A549 (cell line): ENCODE measurements at regions not wholly inside any gene's neighbourhood (a gene's known extent, or its start where the extent isn't known, plus 50 kb on each side); places are given as distances from the start of the nearest gene placed in this dataset.

ENCODE experiments used
- ATAC-seq, 2 experiments: fragments of 200-7000 bp in 1 of 2; fragments of >200 bp in 1 of 2; cut with Nextera tagmentation in 1 of 2; cut with Tn5 transposase in 1 of 2; 3 replicates each; pipeline versions ENCODE4 v1.8.0 to v1.9.1; 2018 to 2020; ENCODE audit warnings: mild to moderate bottlenecking in 1 of 2, moderate library complexity in 1 of 2
- CTCF ChIA-PET: fragments of 300-600 bp; sonication (Branson Sonifier 250); formaldehyde crosslinking; extraction: SDS; loops from one replicate; lab custom pipeline; 2021; ENCODE audit warnings: antibody characterized with exemption, inconsistent platforms; lab: Yijun Ruan, JAX
- POLR2A ChIA-PET: fragments of 350-600 bp; formaldehyde crosslinking; extraction: SDS; loops from one replicate; lab custom pipeline; 2021; ENCODE audit warnings: antibody characterized with exemption, inconsistent platforms; lab: Yijun Ruan, JAX
- DNase-seq, 2 experiments: peaks; one replicate each; pipeline versions ENCODE4 v3.0.0 to v3.0.0-alpha.2; 2011 to 2016; ENCODE audit warnings: low read depth in 1 of 2, low spot score in 1 of 2
- FAIRE-seq: peaks from 2 replicates; lab custom pipeline; 2011; peaks lifted over from hg19 to GRCh38; lab: Jason Lieb, UNC
- H3K27ac ChIP-seq, 2 experiments: fragments of >200 bp; sonication (Bioruptor Twin); formaldehyde crosslinking; 3 replicates each; pipeline ENCODE4 v1.5.1; 2016 to 2017
- H3K4me1 ChIP-seq: fragments of >200 bp; sonication (Bioruptor Twin); formaldehyde crosslinking; 3 replicates; pipeline ENCODE4 v1.6.1; 2016
- H3K4me2 ChIP-seq: fragments of >200 bp; sonication (Bioruptor Twin); formaldehyde crosslinking; 3 replicates; pipeline ENCODE4 v1.6.1; 2016
- H3K4me3 ChIP-seq: fragments of >200 bp; sonication (Bioruptor Twin); formaldehyde crosslinking; 3 replicates; pipeline ENCODE4 v1.5.1; 2016
- H3K9me3 ChIP-seq: fragments of >200 bp; sonication (Bioruptor Twin); formaldehyde crosslinking; 3 replicates; pipeline ENCODE4 v1.6.1; 2016
- CBX8 ChIP-seq: fragments of 200-600 bp; sonication (generic); IDR thresholded peaks from 2 replicates; pipeline ENCODE4 v1.6.1; 2016
- CEBPB ChIP-seq, 2 experiments: fragments of >200 bp in 1 of 2; sonication (Bioruptor Twin) in 1 of 2; formaldehyde crosslinking in 1 of 2; IDR thresholded peaks; 2 replicates each; pipeline ENCODE4 v1.6.1; 2012 to 2016
- CTCF ChIP-seq: fragments of >200 bp; sonication (Bioruptor Twin); formaldehyde crosslinking; IDR thresholded peaks from 3 replicates; pipeline ENCODE4 v1.5.1; 2016
- EHMT2 ChIP-seq: fragments of 200-600 bp; sonication (generic); IDR thresholded peaks from 2 replicates; pipeline ENCODE4 v1.6.1; 2016; ENCODE audit warnings: antibody characterized with exemption, low read depth, mild to moderate bottlenecking, moderate library complexity
- ELK1 ChIP-seq: fragments of 150-350 bp; IDR thresholded peaks from 2 replicates; pipeline ENCODE4 v1.6.1; 2014; ENCODE audit warnings: low read depth, mild to moderate bottlenecking, low read length
- ESRRA ChIP-seq: fragments of 150-350 bp; IDR thresholded peaks from 2 replicates; pipeline ENCODE4 v1.6.1; 2014; ENCODE audit warnings: mild to moderate bottlenecking, low read length, borderline replicate concordance
- FOSB ChIP-seq: fragments of 250-450 bp; sonication (Bioruptor Pico); IDR thresholded peaks from 2 replicates; pipeline ENCODE4 v1.5.0; 2020; ENCODE audit warnings: mild to moderate bottlenecking, moderate library complexity
- FOSL2 ChIP-seq, 2 experiments: fragments of 450-650 bp in 1 of 2; fragments of >200 bp in 1 of 2; sonication (Bioruptor Twin) in 1 of 2; formaldehyde crosslinking; IDR thresholded peaks; 2 replicates each; pipeline versions ENCODE4 v1.5.0 to v1.6.1; 2016 to 2020; ENCODE audit warnings: mild to moderate bottlenecking in 1 of 2, moderate library complexity in 1 of 2
- HDAC2 ChIP-seq: fragments of 200-600 bp; sonication (generic); IDR thresholded peaks from 2 replicates; pipeline ENCODE4 v1.6.1; 2016
- HOXA7 ChIP-seq: fragments of 250-450 bp; sonication (Bioruptor Pico); IDR thresholded peaks from 2 replicates; pipeline ENCODE4 v1.5.0; 2020; ENCODE audit warnings: mild to moderate bottlenecking, moderate library complexity
- KDM1A ChIP-seq: fragments of 200-600 bp; sonication (generic); IDR thresholded peaks from 2 replicates; pipeline ENCODE4 v1.6.1; 2016; ENCODE audit warnings: low read depth, mild to moderate bottlenecking
- KDM5A ChIP-seq: fragments of 200-600 bp; sonication (generic); IDR thresholded peaks from 2 replicates; pipeline ENCODE4 v1.6.1; 2016; ENCODE audit warnings: antibody characterized with exemption, mild to moderate bottlenecking
- NR3C1 ChIP-seq: fragments of >200 bp; sonication (Bioruptor Twin); formaldehyde crosslinking; IDR thresholded peaks from 3 replicates; pipeline ENCODE4 v1.6.1; 2017
- POLR2AphosphoS2 ChIP-seq: conservative IDR thresholded peaks from 2 replicates; pipeline ENCODE4 v1.6.1; 2012; ENCODE audit warnings: low read length, improper control_type of control experiment, inconsistent platforms
- RAD21 ChIP-seq, 2 experiments: fragments of >200 bp in 1 of 2; sonication (Bioruptor Twin) in 1 of 2; formaldehyde crosslinking in 1 of 2; IDR thresholded peaks in 1 of 2; conservative IDR thresholded peaks in 1 of 2; 2 replicates in 1 of 2; 3 replicates in 1 of 2; pipeline ENCODE4 v1.6.1; 2012 to 2018; ENCODE audit warnings: inconsistent platforms in 1 of 2
- RCOR1 ChIP-seq: fragments of 150-350 bp; IDR thresholded peaks from 2 replicates; pipeline ENCODE4 v1.6.1; 2014; ENCODE audit warnings: antibody characterized with exemption, low read length, low read depth
- SMC3 ChIP-seq: fragments of >200 bp; sonication (Bioruptor Twin); formaldehyde crosslinking; IDR thresholded peaks from 3 replicates; pipeline ENCODE4 v1.6.1; 2018; ENCODE audit warnings: inconsistent platforms
- ZC3H11A ChIP-seq: fragments of 450-650 bp; IDR thresholded peaks from 2 replicates; pipeline ENCODE4 v1.6.1; 2014; ENCODE audit warnings: antibody characterized with exemption, mild to moderate bottlenecking
- ZSCAN20 ChIP-seq: fragments of 250-450 bp; sonication (Bioruptor Pico); IDR thresholded peaks from 2 replicates; pipeline ENCODE4 v1.8.0; 2022; ENCODE audit warnings: mild to moderate bottlenecking, moderate library complexity
- WGBS: methylation state at CpG from one replicate; pipeline ENCODE4 v1.1.6; 2017; ENCODE audit errors: missing lambda C conversion rate; 5-methylcytosine and 5-hydroxymethylcytosine counted together

GRCh38 chr4:126465341-126465740, 1150.6 kb downstream of the FAT4 start:
- H3K4me3 ChIP-seq = no peak overlapping the region
- no peaks in the 10 kb centered on the region for H3K4me1 ChIP-seq
- ChIA-PET POLR2A (no interaction called here), CTCF (no interaction called here)
- TF ChIP-seq FOSL2 (IDR thresholded peaks at IDR 0.05) = no peak
- TF ChIP-seq FOSL2 (CRISPR knock-in tag; IDR thresholded peaks at IDR 0.05) = no peak
- no peak for TF ChIP-seq ELK1
- no peak for TF ChIP-seq CEBPB (IDR thresholded peaks at IDR 0.05)
- TF ChIP-seq RCOR1 = no peak
- no peak for TF ChIP-seq KDM1A
- TF ChIP-seq HDAC2 = no peak
- TF ChIP-seq CTCF = no peak
- H3K4me2 ChIP-seq = no peak overlapping the region
- no peak overlapping the region for H3K27ac ChIP-seq
- H3K9me3 ChIP-seq = no peaks in the 10 kb centered on the region
- 0% methylated on average over 1 of the region's 1 CpG for WGBS
- ATAC-seq (no peak), DNase-seq (no peak), FAIRE-seq (no peak)

- Histone ChIP-seq H3K9me3 (no peaks in the 10 kb centered on the region), H3K4me2 (no peak overlapping the region), H3K4me1 (no peaks in the 10 kb centered on the region), H3K4me3 (no peak overlapping the region), H3K27ac (no peak overlapping the region)
- 14% methylated on average over 2 of the region's 2 CpGs for WGBS
- no peak for FAIRE-seq
- no peak for ATAC-seq
- DNase-seq = no peak
- ChIA-PET POLR2A (no interaction called here), CTCF (no interaction called here)
- TF ChIP-seq NR3C1 = no peak
- no peak for TF ChIP-seq KDM5A
- no peak for TF ChIP-seq CBX8
- TF ChIP-seq HOXA7 (CRISPR knock-in tag) = no peak
- no peak for TF ChIP-seq ZSCAN20 (CRISPR knock-in tag)
- no peak for TF ChIP-seq FOSB (CRISPR knock-in tag)
- TF ChIP-seq CTCF = no peak
Measured at GRCh38 chr4:126466848-126467247, 1152.1 kb downstream of the FAT4 start.

GRCh38 chr4:126468144-126468543, 1153.4 kb downstream of the FAT4 start:
- Histone ChIP-seq H3K4me3 (no peak overlapping the region), H3K9me3 (no peaks in the 10 kb centered on the region)
- ATAC-seq (no peak), DNase-seq (no peak)
- ChIA-PET CTCF (no interaction called here), POLR2A (no interaction called here)
- TF ChIP-seq RCOR1 = no peak
- no peak for TF ChIP-seq POLR2AphosphoS2
- no peak for TF ChIP-seq SMC3
- no peak for TF ChIP-seq KDM1A
- TF ChIP-seq ZC3H11A = no peak
- TF ChIP-seq EHMT2 = no peak
- TF ChIP-seq RAD21 (conservative IDR thresholded peaks at IDR 0.05 in 1 of 2, IDR thresholded peaks at IDR 0.05 in 1 of 2) = no peak
- TF ChIP-seq ESRRA = no peak
- TF ChIP-seq, all 56 proteins: peak for 0
- Histone ChIP-seq H3K27ac (no peak overlapping the region), H3K4me1 (no peaks in the 10 kb centered on the region), H3K4me2 (no peak overlapping the region)
- FAIRE-seq = no peak
- WGBS = 96% methylated on average over 1 of the region's 1 CpG
